HG03066 (cell line): ENCODE measurements at regions not wholly inside any gene's neighbourhood (a gene's known extent, or its start where the extent isn't known, plus 50 kb on each side); places are given as distances from the start of the nearest gene placed in this dataset.
A peak's percentile ranks its signal among the peaks of the same experiment; 100 is the strongest.

Experiments used
- ATAC-seq: cut with Tn5 transposase; IDR thresholded peaks from one replicate; pipeline ENCODE4 v1.9.1; 2021; ENCODE audit warnings: low read depth; ENCODE audit not compliant: unreplicated experiment

DNA sequence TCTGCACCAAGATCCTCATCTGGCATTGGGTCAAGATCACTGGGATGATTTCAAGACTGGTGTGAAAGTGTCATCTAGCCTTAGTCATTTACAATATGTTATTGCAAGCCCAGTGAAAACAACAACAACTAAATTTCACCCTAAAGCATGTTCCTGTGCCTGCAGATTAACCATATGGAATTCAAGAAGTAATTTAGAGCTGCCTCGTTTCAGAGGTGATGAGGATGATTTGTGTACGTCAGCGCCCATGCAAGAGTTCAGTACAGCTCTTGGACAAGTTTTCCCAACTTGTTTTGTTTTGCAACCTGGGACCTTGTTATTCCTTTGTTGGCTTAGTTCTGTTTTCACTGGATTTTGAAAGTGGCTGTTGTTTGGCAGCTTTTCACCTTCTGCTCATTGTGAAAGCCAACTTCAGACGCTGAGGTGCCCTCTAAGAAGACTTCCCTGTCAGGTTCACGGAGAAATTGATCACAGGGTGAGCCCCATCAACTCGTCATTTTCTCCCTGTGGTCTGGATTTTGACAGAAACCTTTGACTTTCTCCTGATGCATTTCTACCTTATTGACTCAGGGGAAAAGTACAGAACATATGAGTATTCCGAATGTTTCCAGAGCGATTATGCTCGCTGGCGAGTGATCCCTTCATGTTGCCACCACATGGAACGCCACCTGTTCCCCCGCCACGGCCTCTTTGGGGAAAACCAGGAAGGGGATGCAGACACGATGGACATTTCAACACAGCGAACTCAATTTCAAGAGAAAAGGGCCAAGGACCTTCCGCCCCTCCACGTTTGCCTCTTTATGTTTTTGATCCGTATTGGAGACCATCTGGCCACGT, 85.6 kb downstream of the FOXL1 start:
- ATAC-seq, result no peak

DNA sequence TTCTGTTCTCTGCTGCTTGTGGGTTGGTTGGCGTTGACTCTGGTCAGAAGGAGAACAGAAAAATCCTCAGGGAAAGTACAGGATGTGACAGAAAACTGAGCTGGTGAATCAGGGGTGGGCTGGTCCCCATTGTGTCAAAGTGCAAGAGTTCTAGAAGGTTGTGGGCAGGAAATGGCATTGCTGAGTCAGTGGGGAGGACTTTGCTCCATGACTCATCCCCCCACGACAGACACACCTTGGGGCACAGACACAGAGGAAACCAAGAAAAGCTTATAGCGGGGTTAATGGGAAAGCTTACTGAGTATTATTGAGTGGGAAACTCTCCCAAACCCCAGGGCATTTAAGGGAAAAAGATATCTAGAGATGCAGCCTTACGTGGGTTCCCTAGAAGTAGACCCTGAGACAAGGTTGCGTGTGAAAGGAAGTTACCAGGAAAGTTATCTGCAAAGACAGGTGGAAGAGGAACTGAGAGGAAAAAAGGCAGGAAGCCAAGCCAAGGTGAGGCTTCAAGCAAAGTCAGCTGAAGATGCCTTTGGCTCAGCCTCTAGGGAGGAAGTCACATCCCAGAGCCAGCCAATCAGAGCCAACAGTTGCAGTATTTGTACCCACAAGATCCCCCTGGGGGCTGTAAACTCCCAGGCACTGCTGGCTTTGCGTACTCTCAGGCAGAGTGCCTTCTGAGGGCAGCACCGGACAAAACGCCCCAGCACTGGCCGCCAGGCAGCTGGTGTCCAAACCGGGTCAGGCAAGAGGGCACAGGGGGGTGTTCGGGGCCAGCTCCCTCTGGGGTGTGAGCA, 86.4 kb downstream of the FOXL1 start:
- ATAC-seq, result peak; percentile 67

DNA sequence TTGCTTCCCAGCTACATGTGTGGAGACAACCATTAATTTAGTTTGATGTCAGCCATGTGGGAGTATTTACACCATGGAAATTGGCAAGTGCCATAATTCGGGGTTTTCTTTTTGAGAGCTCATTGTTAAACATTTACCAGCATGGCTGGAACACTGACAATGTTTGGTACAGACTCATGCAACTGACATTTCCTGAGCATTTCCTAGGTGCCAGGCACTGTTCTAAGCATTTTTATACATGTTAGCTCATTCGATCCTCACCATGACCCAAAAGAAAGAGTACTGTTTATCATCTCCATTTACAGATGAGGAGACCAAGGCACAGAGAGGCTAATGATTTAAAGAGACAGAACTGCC, 86.9 kb downstream of the FOXL1 start:
- peak; percentile 15 for ATAC-seq

DNA sequence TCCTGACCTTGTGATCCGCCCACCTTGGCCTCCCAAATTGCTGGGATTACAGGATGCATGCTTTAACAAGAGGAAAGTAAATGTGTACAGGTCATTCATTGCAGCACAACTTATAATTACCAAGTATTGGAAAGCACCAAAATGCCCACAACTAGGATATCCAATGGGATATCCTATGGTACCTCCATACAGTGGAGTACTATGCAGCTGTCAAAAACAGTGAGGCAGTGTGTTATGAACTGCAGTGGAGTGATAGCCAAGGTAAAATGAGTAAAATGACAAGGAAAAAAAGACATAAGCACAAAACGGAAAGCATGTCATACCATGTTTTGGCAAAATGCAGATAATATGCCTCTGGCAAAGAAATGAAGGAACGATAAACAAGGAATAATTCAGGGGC, 87.6 kb downstream of the FOXL1 start:
- ATAC-seq, result no peak

DNA sequence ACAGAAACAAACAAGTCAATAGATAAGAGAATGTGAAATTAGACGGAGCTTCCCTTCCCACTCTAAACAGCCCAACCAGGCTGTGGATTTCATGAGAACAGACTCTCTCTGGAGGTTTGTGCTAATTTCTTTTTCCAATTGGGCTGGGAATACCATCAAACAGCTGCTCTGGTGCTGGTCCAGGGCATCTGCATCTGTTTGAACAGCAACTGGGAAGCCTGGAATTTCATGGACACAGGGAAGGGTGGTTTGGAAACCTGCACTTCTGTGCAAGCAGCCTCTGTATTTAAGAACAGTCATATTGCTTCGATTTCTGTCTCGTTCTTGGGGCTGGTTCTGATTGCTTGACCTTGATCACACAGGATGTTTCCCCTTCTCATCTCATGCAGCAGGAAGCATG, 88.7 kb downstream of the FOXL1 start:
- no peak for ATAC-seq

DNA sequence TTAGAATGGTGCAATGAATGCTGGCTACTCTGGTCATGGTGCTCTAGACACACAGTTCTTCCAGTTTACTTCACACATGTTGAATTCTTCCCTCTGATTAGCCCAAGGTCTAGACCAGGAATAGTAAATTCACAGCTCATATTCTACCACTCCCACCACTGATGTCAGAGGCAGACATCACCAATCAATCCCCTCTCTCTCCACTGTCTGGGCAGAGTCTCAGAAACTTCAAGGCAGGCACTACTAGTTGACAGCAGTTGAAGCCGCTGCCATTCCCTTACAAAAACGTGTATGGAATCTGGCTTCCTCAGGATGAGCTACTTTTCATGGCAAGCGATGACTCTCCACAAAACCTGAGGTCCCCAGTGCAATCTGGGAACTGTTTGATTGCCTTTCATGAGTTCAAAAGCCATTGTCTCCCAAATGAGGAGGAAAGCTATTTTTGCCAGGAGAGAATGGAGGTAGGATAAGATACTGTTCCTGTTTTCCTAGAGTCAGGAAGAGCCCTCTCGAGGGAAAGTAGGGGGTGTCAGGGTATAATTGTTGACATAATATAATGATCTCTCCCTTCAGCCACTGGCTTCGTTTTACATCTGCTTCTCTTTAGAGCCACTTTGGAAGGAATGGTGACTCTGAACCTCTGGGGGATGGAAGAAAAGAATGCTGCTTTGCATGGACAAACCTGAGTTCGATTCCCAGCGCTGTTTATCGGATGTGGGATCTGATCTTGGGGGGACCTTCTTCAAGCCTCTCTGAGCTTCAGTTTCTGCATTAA, 90.0 kb downstream of the FOXL1 start:
- ATAC-seq, result no peak

DNA sequence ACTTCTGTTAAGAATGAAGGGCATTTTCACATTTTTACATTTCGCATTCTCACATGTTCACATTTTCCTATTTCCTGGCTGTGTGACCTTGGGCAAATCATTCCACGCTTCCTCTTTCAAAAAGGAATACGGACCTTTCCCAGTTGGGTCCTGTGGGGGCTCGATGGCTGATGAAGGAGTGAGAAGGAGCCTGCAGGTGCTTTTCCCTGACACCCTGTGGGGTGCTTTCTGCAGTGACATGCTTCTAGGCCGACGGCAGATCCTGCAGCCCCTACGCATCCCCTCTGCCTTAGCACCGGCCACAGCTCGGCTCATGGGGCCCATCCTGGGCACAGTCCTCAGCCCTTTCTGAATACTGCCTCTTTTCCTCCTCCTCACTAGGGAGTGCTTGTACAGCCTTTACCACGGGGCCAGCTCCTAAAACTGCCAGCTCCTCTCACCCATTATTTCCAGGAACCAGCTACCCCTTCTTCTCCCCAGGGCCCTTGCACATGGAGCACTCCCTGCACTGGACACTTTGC, 91.0 kb downstream of the FOXL1 start:
- ATAC-seq, result no peak

DNA sequence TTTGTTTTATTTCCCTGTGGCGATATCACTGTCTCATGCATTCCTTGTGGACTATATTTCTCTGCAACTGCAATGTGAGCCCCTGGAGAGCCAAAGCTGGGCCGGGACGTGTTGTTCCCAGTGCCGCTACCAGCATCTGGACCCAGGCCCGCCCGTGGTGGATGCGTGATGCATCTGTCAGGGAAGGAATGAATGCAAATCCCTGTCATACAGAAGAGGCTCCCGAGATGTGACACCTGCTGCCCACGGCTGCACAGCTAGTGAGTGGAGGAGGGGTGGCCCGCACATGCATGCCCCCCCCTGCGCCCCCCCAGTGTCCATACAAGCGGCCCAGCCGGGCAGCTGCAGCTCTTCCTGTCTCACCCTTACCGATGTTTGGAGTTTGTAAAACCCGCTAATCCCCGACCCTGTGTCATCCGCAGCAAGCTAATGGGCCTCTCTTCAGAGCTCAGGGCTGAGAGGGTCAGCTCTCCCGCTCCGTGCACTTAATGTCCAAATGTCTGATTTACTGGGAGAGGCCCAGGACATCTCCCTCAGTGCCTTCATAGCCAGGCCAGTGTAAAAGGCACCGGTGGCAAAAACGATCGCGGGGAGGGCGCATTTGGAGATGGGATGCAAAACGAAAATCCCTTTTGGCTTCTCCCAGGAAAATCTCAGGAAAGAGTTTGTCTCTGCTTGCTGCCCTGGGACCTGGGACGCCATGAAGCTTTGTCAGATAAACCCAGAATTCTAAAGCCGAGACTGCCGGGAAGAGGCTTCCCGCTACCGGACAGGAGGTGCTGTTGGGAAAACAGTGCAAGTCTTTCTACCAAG, 91.8 kb downstream of the FOXL1 start:
- no peak for ATAC-seq

DNA sequence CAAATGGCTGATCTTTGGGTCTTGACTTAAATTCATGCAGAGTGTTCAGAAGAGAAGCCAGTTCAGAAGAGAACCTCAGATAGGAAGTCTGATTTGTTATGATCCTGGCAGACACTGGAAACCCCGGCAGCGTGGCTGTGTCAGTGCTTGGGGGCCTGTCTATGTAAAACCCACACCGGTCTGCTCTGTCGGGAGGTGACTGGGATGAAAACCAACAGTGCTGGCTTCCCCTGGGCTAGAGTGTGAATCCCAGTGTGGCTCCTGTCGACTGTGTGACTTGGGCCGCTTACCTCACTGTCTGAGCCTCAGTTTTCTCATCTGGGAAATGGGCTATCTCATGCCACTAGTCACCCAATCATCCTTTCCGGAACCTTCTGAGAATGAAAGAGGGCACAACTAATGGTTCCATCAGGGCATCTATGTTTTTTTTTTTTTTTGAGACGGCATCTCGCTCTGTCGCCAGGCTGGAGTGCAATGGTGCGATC, 92.4 kb downstream of the FOXL1 start:
- no peak for ATAC-seq

DNA sequence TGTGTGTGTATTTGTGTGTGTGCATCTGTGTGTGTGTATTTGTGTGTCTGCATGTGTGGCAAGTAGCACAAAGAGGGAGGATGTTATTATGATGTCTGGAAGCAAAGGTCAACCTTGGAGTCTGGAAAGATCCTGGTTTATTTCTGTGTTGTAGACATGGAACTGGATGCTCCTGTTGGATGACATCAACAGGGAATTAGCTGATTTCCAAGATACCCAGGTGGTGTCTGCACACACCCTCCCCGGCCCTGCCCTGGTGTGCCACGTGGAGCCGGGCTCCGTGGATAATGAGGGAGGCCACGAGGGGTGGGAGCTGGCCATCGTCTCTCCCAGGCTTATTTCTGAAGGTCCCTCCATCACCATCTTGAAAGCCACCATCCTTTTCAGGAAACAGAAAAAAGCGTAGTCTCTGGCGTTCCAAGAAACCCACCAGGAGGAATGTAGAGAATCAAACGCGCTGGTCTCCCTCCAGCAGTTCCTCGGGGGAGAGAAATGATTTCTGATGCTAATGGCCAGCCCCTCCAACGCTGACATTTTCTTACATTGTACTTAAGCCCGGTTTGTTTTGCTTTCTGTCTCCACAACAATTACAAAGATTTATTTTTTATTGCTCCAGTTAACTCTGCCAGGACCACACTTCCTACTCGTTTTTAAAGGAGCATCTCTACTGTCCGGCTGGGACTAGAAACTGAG, 93.3 kb downstream of the FOXL1 start:
- no peak for ATAC-seq

DNA sequence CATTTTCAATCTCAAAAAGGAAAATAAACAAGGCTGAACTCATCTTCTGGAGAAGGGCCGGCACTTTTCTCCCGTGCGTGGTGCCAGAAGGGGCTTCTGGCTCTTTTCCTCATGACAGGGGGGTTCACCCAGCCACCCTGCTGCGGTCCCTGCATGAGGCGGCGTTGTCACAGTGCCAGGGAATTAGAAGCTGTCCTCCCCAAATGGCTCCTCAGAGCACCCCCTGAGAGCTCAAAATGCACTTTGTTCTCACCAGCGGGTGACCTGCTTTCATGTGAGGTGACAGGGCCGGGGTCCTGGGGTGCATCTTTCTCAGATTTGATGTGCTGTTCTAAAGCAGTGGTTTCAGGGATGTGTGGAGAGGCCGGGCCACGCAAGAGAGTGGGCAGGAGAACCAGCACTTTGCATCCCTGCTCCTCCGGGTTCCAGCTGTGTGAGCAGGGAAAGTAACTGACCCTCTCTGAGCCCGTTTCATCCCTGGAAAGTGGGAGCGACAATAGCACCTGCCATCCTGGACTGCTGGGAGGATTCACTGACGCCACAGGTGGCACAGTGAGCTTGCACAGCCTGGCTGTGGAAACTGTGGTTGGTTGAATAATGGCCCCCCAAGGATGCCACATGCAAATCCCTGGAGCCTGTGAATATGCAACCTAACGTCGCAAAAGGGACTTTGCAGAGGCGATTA, 94.0 kb downstream of the FOXL1 start:
- ATAC-seq, result no peak

DNA sequence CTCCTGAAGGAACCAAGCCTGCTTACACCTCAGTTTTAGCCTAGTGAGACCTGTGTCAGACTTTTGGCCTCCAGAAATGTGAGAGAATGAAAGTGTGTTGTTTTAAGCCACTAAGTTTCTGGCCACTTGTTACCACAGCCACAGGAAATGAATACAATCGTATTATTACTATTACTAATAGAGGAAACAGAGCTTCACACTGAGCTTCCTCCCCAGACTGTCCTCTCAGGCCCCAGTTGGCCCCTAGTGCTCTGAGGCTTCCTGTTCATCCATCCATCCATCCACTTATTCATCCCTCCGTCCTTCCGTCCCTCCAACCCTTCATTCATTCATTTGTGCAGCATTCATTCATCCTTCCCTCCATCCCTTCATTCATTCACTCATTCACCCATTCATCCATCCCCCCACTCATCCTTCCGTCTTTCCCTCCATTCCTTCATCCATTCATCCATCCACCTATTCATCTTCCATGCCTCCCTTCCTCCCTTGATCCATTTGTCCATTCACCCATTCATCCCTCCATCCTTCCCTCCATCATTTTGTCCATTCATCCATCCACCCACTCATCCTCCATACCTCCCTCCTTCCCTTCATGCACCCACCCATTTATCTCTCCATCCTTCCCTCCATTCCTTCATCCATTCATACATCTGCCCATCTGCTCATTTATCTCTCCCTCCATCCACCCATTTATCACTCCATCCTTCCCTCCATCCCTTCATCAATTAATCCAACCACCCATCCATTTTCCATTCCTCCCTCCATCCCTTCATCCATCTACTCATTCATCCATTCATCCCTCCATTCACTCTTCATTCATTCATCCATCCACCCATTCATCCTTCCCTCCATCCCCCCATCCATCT, 95.0 kb downstream of the FOXL1 start:
- ATAC-seq, result no peak

DNA sequence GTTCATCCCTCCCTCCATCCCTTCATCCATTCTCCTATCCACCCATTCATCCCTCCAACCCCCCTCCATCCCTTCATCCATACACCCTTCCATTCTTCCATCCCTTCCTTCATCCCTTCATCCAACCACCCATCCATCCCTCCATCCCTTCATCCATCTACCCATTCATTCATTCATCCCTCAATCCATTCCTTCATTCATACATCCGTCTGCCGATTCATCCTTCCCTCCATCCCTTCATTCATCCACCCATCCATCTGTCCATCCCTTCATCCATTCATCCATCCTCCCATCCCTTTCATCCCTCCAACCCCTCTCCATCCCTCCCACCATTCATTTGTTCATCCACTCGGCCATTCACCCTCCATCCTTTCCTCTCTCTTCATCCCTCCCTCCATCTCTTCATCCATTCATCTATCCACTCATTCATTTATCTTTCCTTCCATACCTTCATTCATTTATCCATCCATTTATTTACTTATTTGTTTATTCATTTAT, 95.7 kb downstream of the FOXL1 start:
- ATAC-seq, result no peak

DNA sequence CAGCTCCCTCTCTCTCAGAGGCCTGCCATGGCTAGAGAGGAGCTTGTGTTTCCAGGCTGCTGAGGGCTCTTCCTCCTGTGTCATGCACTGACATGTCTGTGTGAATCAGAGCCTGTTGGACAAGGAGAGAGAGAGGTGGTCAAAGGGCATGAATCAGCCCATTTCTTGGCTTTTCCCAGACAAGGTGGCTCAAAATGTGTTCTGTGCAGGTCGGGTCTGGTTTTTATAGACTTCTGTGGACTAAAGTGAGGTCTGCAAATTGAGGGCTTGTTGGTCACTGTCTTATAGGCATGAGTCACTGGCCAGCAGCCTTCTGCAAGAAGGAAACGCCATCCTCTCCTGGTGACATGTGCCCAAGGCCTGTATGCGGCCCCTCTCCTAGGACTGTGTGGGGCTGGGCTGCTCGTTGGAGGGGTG, 97.9 kb downstream of the FOXL1 start:
- no peak for ATAC-seq

DNA sequence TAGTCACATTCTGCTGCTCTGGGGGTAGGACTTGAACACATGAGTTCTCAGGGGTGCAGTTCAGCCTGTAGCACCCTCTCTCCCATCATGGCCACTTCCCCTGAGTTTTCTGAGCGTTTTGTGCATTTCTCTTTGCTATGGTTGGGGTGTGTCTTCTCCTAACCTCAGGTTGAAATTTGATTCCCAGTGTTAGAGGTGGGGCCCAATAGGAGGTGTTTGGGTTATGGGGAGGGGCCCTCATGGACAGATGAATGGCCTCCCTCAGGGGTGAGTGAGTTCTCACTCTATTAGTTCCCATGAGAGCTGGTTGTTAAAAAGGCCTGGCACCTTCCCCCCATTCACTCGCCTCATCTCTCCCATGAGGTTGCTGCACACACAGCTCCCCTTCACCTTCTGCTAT, 101.1 kb downstream of the FOXL1 start:
- ATAC-seq, result no peak

DNA sequence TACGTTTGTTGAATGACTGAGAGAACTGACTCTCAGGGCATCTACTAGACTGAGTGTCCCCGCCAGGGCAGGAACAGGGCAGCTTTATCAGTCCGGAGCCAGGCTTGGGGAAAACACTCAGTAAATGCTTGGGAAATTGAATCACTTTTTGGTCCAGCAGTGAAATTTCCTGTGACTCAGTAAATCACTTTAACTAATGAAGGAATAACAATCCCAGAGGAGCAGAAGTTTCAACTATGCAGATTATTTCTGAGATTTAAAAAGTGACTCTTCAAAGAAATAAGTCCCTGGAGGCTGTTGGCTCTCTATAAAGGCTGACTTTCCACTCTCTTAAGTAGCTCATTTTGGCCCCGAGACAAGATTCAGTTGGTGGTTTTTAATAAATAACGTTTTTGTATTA, 101.8 kb downstream of the FOXL1 start:
- ATAC-seq, result no peak

DNA sequence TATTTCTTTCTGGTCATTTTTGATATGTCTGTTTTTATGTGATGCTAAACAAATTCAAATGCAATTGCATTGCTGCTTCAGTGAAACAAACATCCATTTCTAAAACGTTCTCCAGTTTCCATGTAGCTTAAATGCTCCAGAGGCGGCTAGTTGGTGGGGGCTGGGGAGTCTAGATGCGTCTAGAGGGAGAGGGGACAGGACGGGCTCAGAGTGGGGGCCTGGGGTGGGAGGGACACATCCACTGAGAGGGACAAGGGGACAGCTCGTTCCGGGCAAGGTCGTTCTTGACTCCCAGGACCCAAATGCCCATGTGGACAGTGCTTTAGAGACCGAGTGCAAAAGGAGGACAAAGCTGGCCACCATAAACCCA, 102.3 kb downstream of the FOXL1 start:
- no peak for ATAC-seq
